ENCODE measurements at regions not wholly inside any gene's neighbourhood (a gene's known extent, or its start where the extent isn't known, plus 50 kb on each side); places are given as distances from the start of the nearest gene placed in this dataset.

DNA sequence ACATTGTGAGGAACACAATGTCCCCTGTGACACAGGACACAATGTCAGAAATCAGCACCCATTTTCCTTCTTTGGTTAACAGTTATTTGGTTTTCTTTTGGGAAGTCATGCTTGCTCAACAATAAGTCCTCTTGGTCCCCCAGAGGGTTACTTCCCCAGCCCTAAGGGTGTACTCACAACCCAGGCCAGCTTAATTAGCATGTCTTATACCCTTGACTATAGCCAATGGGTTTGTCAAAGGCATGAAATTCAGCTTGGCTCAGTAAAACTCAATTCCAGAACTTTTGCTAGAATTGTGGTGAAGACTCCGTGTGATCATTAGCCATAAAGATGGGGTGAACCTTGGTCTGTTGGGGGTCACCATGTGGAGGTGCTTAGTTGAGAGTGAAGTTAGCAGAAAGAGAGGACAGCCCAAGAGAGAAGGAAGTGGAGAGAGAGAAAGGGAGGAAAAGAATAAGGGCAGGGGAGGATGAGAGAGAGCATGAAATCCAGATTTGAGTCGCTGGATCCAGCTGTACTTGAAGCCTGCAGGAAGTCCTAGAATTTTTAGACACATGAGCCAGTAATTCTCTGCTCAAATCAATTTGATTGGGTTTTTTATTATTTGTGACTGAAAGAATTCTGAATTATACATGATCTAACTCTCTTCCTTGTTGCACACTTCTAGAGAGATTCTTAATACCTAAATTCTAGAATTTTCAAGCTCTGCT, 321.3 kb upstream of the JAG1 start:
- no peaks in the 10 kb centered on the region for H3K4me1 ChIP-seq (ENCODE audit: control insufficient read depth in 2 of 2, insufficient read depth in 2 of 2, low read length in 2 of 2)
- no peak overlapping the region for H3K4me3 ChIP-seq (ENCODE audit: low read length in 2 of 2)
- no peaks in the 10 kb centered on the region for H3K36me3 ChIP-seq (ENCODE audit: control insufficient read depth in 2 of 2, insufficient read depth in 2 of 2, low read length in 2 of 2)

DNA sequence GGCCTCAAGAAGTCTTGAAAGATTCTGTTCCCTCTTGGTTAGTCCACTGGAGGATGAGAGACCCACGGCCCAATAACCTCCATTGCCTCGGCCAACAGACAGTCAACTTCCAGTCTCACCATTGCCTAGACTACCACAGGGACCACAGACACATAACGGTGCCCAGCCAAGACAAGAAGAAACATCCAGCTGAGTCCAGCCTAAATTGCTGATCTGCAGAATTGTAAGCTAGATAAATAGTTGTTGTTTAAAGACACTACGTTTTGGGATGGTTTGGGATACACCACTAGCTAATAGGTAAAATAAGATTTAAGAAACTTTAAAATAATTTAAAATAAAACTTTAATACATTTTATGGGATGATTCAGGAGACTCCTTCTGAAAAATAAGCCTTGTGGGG, 324.7 kb upstream of the JAG1 start:
- no peaks in the 10 kb centered on the region for H3K4me1 ChIP-seq (ENCODE audit: control insufficient read depth in 2 of 2, insufficient read depth in 2 of 2, low read length in 2 of 2)
- H3K27ac ChIP-seq (ENCODE audit: low read depth in 2 of 2, low read length in 2 of 2) = no peak overlapping the region
- no peaks in the 10 kb centered on the region for H3K36me3 ChIP-seq (ENCODE audit: control insufficient read depth in 2 of 2, insufficient read depth in 2 of 2, low read length in 2 of 2)
- no peaks in the 10 kb centered on the region for H3K9me3 ChIP-seq (ENCODE audit: control insufficient read depth in 2 of 2, low read length in 2 of 2)
- no peak overlapping the region for H3K4me3 ChIP-seq (ENCODE audit: low read length in 2 of 2)
- no peaks in the 10 kb centered on the region for H3K27me3 ChIP-seq (ENCODE audit: control insufficient read depth in 2 of 2, insufficient read depth in 2 of 2, low read length in 2 of 2)
- H3K9ac ChIP-seq (ENCODE audit: low read depth in 1 of 2, low read length in 2 of 2) = no peak overlapping the region

More for the DNA sequence above, 321.3 kb upstream of the JAG1 start:
- H3K9me3 ChIP-seq (ENCODE audit: control insufficient read depth in 2 of 2, low read length in 2 of 2) = no peaks in the 10 kb centered on the region
- H3K27ac ChIP-seq (ENCODE audit: low read depth in 2 of 2, low read length in 2 of 2) = no peak overlapping the region
- H3K27me3 ChIP-seq (ENCODE audit: control insufficient read depth in 2 of 2, insufficient read depth in 2 of 2, low read length in 2 of 2) = no peaks in the 10 kb centered on the region
- H3K9ac ChIP-seq (ENCODE audit: low read depth in 1 of 2, low read length in 2 of 2) = no peak overlapping the region

DNA sequence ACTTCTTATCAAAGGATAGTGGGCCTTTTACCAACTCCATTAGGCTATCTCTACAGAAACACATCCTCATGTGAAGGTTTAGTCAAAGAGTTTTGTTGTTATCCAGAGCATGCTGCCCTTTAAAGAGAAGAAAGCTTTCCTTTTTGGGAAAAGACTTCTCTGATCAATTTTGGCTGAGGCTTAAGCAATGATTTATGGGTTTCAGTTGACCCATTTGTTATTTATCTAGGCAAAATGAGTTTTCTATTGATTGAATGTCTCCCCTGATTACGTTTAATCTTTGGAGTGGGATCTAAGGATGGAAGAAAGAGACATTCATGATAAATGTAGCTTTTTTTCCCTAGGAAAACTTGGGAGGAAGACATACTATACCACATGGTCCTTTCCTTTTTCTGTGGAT, 326.6 kb upstream of the JAG1 start:
- no peaks in the 10 kb centered on the region for H3K4me1 ChIP-seq (ENCODE audit: control insufficient read depth in 2 of 2, insufficient read depth in 2 of 2, low read length in 2 of 2)
- no peak overlapping the region for H3K27ac ChIP-seq (ENCODE audit: low read depth in 2 of 2, low read length in 2 of 2)
- no peaks in the 10 kb centered on the region for H3K27me3 ChIP-seq (ENCODE audit: control insufficient read depth in 2 of 2, insufficient read depth in 2 of 2, low read length in 2 of 2)
- no peaks in the 10 kb centered on the region for H3K9me3 ChIP-seq (ENCODE audit: control insufficient read depth in 2 of 2, low read length in 2 of 2)
- no peak overlapping the region for H3K9ac ChIP-seq (ENCODE audit: low read depth in 1 of 2, low read length in 2 of 2)
- no peak overlapping the region for H3K4me3 ChIP-seq (ENCODE audit: low read length in 2 of 2)
- no peaks in the 10 kb centered on the region for H3K36me3 ChIP-seq (ENCODE audit: control insufficient read depth in 2 of 2, insufficient read depth in 2 of 2, low read length in 2 of 2)

DNA sequence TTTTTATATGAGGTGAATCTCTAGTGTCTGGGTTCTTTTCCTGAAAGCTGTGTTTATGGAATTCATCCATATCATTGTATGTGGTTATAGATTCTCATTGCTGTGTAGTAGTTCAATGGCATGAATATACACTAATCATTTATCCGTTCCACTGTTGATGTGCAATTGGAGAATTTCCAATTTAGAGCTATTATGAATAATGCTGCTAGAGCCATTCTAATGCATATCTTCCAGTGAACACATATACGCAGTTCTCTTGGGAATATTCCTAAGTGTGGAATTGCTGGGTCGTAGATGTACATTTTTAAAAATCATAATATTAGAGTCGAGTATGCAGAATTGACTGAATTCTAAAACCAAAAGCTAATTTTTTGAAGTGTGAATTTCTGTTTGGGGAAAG, 327.5 kb upstream of the JAG1 start:
- Histone ChIP-seq H3K27ac (ENCODE audit: low read depth in 2 of 2, low read length in 2 of 2) (no peak overlapping the region), H3K4me1 (ENCODE audit: control insufficient read depth in 2 of 2, insufficient read depth in 2 of 2, low read length in 2 of 2) (no peaks in the 10 kb centered on the region)

DNA sequence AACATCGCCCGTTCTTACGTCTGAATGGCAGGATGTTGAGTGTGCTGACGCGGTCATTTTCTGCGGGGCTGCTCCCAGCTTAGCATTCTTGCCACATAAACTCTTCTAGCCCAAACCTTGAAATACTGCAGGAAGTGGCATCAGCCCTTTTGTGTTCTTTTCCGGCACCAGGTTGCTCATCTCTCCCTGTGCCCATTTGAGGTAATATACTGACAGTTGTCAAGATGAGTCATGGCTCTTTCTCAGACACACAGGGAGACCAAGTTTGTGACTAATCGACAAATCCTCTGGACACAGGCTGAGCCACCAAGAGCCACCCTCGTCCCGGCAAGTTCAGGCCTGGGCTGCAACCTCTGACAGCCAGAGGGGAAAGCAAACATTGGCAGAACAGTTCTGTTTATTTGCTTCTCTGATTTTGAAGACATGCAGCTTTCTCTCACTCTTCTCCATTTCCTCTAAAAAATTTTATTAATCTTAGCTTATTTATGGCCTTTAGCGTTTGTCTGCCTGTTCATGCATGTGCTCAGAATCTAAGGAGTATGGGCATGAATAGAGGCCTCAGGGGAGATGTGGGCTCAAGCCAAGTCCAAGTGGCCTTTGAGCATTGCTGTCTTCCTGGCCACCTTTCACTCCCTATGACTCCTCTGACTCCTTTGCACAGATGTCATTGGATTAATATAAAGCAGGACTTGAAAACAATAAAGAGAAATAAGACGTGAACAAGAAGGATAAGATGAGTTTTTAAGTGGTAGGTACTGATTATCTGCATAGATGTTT, 328.2 kb upstream of the JAG1 start:
- no peaks in the 10 kb centered on the region for H3K9me3 ChIP-seq (ENCODE audit: control insufficient read depth in 2 of 2, low read length in 2 of 2)
- H3K4me3 ChIP-seq (ENCODE audit: low read length in 2 of 2) = no peak overlapping the region
- no peak overlapping the region for H3K27ac ChIP-seq (ENCODE audit: low read depth in 2 of 2, low read length in 2 of 2)
- no peaks in the 10 kb centered on the region for H3K27me3 ChIP-seq (ENCODE audit: control insufficient read depth in 2 of 2, insufficient read depth in 2 of 2, low read length in 2 of 2)
- no peaks in the 10 kb centered on the region for H3K36me3 ChIP-seq (ENCODE audit: control insufficient read depth in 2 of 2, insufficient read depth in 2 of 2, low read length in 2 of 2)
- H3K9ac ChIP-seq (ENCODE audit: low read depth in 1 of 2, low read length in 2 of 2) = no peak overlapping the region
- H3K4me1 ChIP-seq (ENCODE audit: control insufficient read depth in 2 of 2, insufficient read depth in 2 of 2, low read length in 2 of 2) = no peaks in the 10 kb centered on the region

More for the DNA sequence above, 327.5 kb upstream of the JAG1 start:
- Histone ChIP-seq H3K9me3 (ENCODE audit: control insufficient read depth in 2 of 2, low read length in 2 of 2) (no peaks in the 10 kb centered on the region), H3K9ac (ENCODE audit: low read depth in 1 of 2, low read length in 2 of 2) (no peak overlapping the region), H3K27me3 (ENCODE audit: control insufficient read depth in 2 of 2, insufficient read depth in 2 of 2, low read length in 2 of 2) (no peaks in the 10 kb centered on the region), H3K36me3 (ENCODE audit: control insufficient read depth in 2 of 2, insufficient read depth in 2 of 2, low read length in 2 of 2) (no peaks in the 10 kb centered on the region), H3K4me3 (ENCODE audit: low read length in 2 of 2) (no peak overlapping the region)

DNA sequence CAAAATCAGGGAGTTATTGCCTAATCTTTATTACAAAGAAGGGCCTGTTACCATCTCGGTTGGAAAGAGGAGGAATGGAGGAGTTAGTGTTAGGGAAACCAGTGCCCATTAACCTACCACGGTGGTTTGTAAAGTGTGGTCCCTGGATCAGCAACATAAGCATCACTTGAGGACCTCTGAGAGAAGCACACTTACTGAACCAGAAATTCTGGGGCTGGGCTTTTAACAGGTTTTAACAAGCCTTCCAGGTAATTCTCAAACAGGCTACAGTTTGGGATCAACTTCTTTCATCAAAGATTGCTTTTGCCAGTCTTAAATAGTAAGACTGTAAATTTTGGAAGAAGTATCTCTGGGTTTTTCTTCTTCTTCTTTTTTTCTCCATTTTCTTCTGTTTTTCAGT, 329.5 kb upstream of the JAG1 start:
- H3K27ac ChIP-seq (ENCODE audit: low read depth in 2 of 2, low read length in 2 of 2) = no peak overlapping the region
- H3K36me3 ChIP-seq (ENCODE audit: control insufficient read depth in 2 of 2, insufficient read depth in 2 of 2, low read length in 2 of 2) = no peaks in the 10 kb centered on the region
- H3K9me3 ChIP-seq (ENCODE audit: control insufficient read depth in 2 of 2, low read length in 2 of 2) = no peaks in the 10 kb centered on the region
- no peak overlapping the region for H3K4me3 ChIP-seq (ENCODE audit: low read length in 2 of 2)
- H3K9ac ChIP-seq (ENCODE audit: low read depth in 1 of 2, low read length in 2 of 2) = no peak overlapping the region
- H3K27me3 ChIP-seq (ENCODE audit: control insufficient read depth in 2 of 2, insufficient read depth in 2 of 2, low read length in 2 of 2) = no peaks in the 10 kb centered on the region
- H3K4me1 ChIP-seq (ENCODE audit: control insufficient read depth in 2 of 2, insufficient read depth in 2 of 2, low read length in 2 of 2) = no peaks in the 10 kb centered on the region

DNA sequence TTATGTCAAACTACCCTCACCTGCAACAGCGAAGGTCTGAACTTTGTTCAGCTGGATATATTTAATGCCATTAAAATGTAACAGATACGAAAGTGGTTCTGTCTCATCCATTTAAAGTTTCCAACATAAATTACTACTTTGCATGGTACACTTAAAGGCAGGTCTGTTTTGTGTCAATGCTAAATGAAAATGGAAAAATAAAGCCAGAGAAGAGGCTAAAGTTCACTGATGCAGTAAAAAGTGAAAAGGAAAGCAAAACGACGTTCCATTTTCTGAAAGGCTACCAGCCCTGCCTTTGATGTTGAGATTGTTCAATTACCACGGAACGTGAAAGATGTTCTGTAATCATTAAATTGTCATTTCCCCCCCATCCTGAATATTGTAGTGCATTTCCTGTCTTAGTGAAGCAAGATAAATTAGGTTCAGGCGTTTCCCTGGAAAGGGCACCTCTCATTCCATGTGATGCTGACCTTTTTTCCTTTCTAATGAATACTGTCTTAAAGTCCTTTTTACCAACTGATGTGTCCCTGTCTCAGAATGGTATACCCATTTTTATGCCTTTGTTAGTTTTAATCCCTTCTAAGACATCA, 334.7 kb upstream of the JAG1 start:
- Histone ChIP-seq H3K9me3 (ENCODE audit: control insufficient read depth in 2 of 2, low read length in 2 of 2) (no peaks in the 10 kb centered on the region), H3K4me3 (ENCODE audit: low read length in 2 of 2) (peak overlapping the region; percentile 22 to 46), H3K36me3 (ENCODE audit: control insufficient read depth in 2 of 2, insufficient read depth in 2 of 2, low read length in 2 of 2) (no peaks in the 10 kb centered on the region), H3K9ac (ENCODE audit: low read depth in 1 of 2, low read length in 2 of 2) (no peak overlapping the region), H3K27me3 (ENCODE audit: control insufficient read depth in 2 of 2, insufficient read depth in 2 of 2, low read length in 2 of 2) (no peaks in the 10 kb centered on the region), H3K27ac (ENCODE audit: low read depth in 2 of 2, low read length in 2 of 2) (no peak overlapping the region), H3K4me1 (ENCODE audit: control insufficient read depth in 2 of 2, insufficient read depth in 2 of 2, low read length in 2 of 2) (no peaks in the 10 kb centered on the region)

DNA sequence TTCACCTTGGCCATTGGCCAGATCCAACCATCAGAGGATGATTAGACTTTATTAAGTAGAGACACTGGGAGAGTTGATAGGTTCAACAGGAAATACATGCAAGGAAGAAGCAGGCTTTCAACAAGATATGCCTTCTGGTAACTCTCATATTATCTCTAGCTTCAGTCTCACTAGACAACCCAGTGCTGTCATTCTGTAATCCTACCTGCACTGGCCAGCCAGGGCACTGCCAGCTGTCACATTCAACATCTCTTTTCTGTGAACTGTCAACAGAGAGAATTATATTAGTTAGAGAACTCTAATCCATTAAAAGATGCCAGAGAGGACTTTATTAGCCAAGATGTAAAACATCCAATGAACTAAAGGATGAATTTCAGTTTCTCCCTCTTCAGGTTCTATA, 337.9 kb upstream of the JAG1 start:
- no peak overlapping the region for H3K27ac ChIP-seq (ENCODE audit: low read depth in 2 of 2, low read length in 2 of 2)

DNA sequence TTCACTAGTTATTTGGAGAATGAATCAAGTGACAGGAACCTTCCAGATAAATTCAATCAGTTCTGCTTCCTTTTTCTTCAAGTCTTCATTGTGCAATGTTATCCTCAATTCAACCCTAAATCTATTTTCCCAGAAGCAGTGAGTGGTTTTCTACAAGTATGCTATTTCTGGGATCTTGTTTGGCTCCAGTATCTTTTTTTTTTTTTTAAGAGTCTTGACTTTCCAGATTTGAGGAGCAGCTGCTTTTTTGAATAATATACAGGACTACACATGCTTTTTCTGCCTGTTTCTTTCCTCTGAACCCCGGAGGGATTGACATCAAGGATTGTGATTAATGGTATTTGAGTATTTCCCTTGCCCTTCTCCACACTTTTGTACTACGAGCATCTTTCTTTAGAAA, 339.2 kb upstream of the JAG1 start:
- no peak overlapping the region for H3K27ac ChIP-seq (ENCODE audit: low read depth in 2 of 2, low read length in 2 of 2)
- H3K36me3 ChIP-seq (ENCODE audit: control insufficient read depth in 2 of 2, insufficient read depth in 2 of 2, low read length in 2 of 2) = no peaks in the 10 kb centered on the region
- no peak overlapping the region for H3K4me3 ChIP-seq (ENCODE audit: low read length in 2 of 2)

More for the DNA sequence above, 337.9 kb upstream of the JAG1 start:
- H3K9me3 ChIP-seq (ENCODE audit: control insufficient read depth in 2 of 2, low read length in 2 of 2) = no peaks in the 10 kb centered on the region
- no peak overlapping the region for H3K9ac ChIP-seq (ENCODE audit: low read depth in 1 of 2, low read length in 2 of 2)
- no peaks in the 10 kb centered on the region for H3K4me1 ChIP-seq (ENCODE audit: control insufficient read depth in 2 of 2, insufficient read depth in 2 of 2, low read length in 2 of 2)
- H3K27me3 ChIP-seq (ENCODE audit: control insufficient read depth in 2 of 2, insufficient read depth in 2 of 2, low read length in 2 of 2) = no peaks in the 10 kb centered on the region
- no peak overlapping the region for H3K4me3 ChIP-seq (ENCODE audit: low read length in 2 of 2)
- H3K36me3 ChIP-seq (ENCODE audit: control insufficient read depth in 2 of 2, insufficient read depth in 2 of 2, low read length in 2 of 2) = no peaks in the 10 kb centered on the region

DNA sequence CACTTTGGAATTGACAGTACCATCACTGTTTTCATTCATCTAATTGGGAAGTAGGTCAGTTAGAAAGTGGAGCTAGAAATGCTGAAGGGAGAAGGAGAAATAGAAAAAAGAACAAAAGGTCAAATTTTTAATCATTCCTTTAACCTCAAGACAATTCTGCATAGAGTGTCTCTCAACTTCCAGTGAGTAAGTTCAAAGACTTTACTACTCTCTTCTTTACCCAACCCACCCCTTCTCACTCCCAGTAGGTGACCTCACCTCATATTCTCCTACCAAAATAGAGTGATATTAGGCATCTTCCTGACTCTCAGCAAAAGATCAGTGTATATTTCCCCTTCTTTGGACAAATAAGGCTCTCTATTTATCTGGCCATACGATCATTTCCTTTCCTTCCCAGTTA, 340.0 kb upstream of the JAG1 start:
- Histone ChIP-seq H3K27ac (ENCODE audit: low read depth in 2 of 2, low read length in 2 of 2) (no peak overlapping the region), H3K4me1 (ENCODE audit: control insufficient read depth in 2 of 2, insufficient read depth in 2 of 2, low read length in 2 of 2) (no peaks in the 10 kb centered on the region), H3K27me3 (ENCODE audit: control insufficient read depth in 2 of 2, insufficient read depth in 2 of 2, low read length in 2 of 2) (no peaks in the 10 kb centered on the region), H3K4me3 (ENCODE audit: low read length in 2 of 2) (no peak overlapping the region), H3K9ac (ENCODE audit: low read depth in 1 of 2, low read length in 2 of 2) (no peak overlapping the region), H3K9me3 (ENCODE audit: control insufficient read depth in 2 of 2, low read length in 2 of 2) (no peaks in the 10 kb centered on the region), H3K36me3 (ENCODE audit: control insufficient read depth in 2 of 2, insufficient read depth in 2 of 2, low read length in 2 of 2) (no peaks in the 10 kb centered on the region)

More for the DNA sequence above, 339.2 kb upstream of the JAG1 start:
- Histone ChIP-seq H3K9ac (ENCODE audit: low read depth in 1 of 2, low read length in 2 of 2) (no peak overlapping the region), H3K4me1 (ENCODE audit: control insufficient read depth in 2 of 2, insufficient read depth in 2 of 2, low read length in 2 of 2) (no peaks in the 10 kb centered on the region), H3K27me3 (ENCODE audit: control insufficient read depth in 2 of 2, insufficient read depth in 2 of 2, low read length in 2 of 2) (no peaks in the 10 kb centered on the region), H3K9me3 (ENCODE audit: control insufficient read depth in 2 of 2, low read length in 2 of 2) (no peaks in the 10 kb centered on the region)
